ENCODE measurements at regions not wholly inside any gene's neighbourhood (a gene's known extent, or its start where the extent isn't known, plus 50 kb on each side); places are given as distances from the start of the nearest gene placed in this dataset.
A peak's percentile ranks its signal among the peaks of the same experiment; 100 is the strongest.

- H3K9me3 ChIP-seq (ENCODE audit: control insufficient read depth in 1 of 2, insufficient read depth in 1 of 2, low read depth in 1 of 2, low read length in 2 of 2): no peaks in the 10 kb centered on the region
- no peak overlapping the region for H2AFZ ChIP-seq (ENCODE audit: low read depth, low read length, poor library complexity, severe bottlenecking)
- no peak overlapping the region for H3K4me2 ChIP-seq (ENCODE audit: low read length)
- ATAC-seq (peak; percentile 61), DNase-seq (ENCODE audit: low read depth, low spot score) (no peak)
- BruUV-seq (replicated peaks): no TSS peak
- no peaks in the 10 kb centered on the region for H3K79me2 ChIP-seq (ENCODE audit: insufficient read depth, low read length)
- H3K27me3 ChIP-seq (ENCODE audit: insufficient read depth, low read length): no peaks in the 10 kb centered on the region
- H3K27ac ChIP-seq (ENCODE audit: low read depth, low read length): no peak overlapping the region
- no peak for TF ChIP-seq ELF1 (IDR thresholded peaks at IDR 0.05; ENCODE audit: borderline replicate concordance, low read depth)
- no peak for TF ChIP-seq MAX (IDR thresholded peaks at IDR 0.05)
- no peak for TF ChIP-seq EZH2phosphoT487 (IDR thresholded peaks at IDR 0.05; ENCODE audit: borderline replicate concordance)
- TF ChIP-seq CTCF (IDR thresholded peaks at IDR 0.05 in 2 of 3, conservative IDR thresholded peaks at IDR 0.05 in 1 of 3; ENCODE audit: borderline replicate concordance in 1 of 3, insufficient read depth in 1 of 3, low read depth in 2 of 3, low read length in 2 of 3): no peak
- no peak for TF ChIP-seq YY1 (IDR thresholded peaks at IDR 0.05; ENCODE audit: extremely low read depth, insufficient replicate concordance, low read depth, low read length)
- TF ChIP-seq FOSL1 (IDR thresholded peaks at IDR 0.05; ENCODE audit: low read depth): no peak
- 0 out of 2 replicates have a peak, but pooled peaks have one; percentile 3 for TF ChIP-seq RAD21 (IDR thresholded peaks at IDR 0.05; ENCODE audit: low read depth)
- H3K36me3 ChIP-seq (ENCODE audit: control insufficient read depth in 1 of 2, insufficient read depth in 2 of 2, low read length in 2 of 2): no peaks in the 10 kb centered on the region
- H3K4me1 ChIP-seq (ENCODE audit: control insufficient read depth in 1 of 2, insufficient read depth in 2 of 2, low read length in 2 of 2): no peaks in the 10 kb centered on the region
- CTCF ChIA-PET: no interaction called here
- H4K20me1 ChIP-seq (ENCODE audit: insufficient read depth): no peaks in the 10 kb centered on the region
- intact Hi-C loops (cut with micrococcal nuclease): no loop called here
- POLR2A ChIA-PET: no interaction called here
- no peaks in the 10 kb centered on the region for H3K9me2 ChIP-seq (ENCODE audit: insufficient read depth)
- H3K4me3 ChIP-seq (replicated peaks in 1 of 2; ENCODE audit: low read depth in 1 of 2, low read length in 2 of 2): no peak overlapping the region
- no peak overlapping the region for H3K9ac ChIP-seq (ENCODE audit: low read length)
- RAD21 ChIA-PET (ENCODE audit: low non-redundant PET in 1 of 2, low total read pairs in 2 of 2, uncharacterized antibody in 2 of 2, unreplicated experiment in 2 of 2): interaction anchor here in 1 of 2 experiments (0.7 kb wide), 1 partner anchor 148 kb away, joined by 3 read pairs; no protein-coding TSS in a partner anchor
Measured at GRCh38 chr5:10031817-10032216, 217.9 kb downstream of the ATPSCKMT start.
